ENCODE measurements at regions not wholly inside any gene's neighbourhood (a gene's known extent, or its start where the extent isn't known, plus 50 kb on each side); places are given as distances from the start of the nearest gene placed in this dataset.

GRCh38 chr12:87384226-87384625 is 645.0 kb downstream of the C12orf50 start:
- H3K9me3 ChIP-seq = no peaks in the 10 kb centered on the region
- no peak for DNase-seq
- intact Hi-C loops (cut with DNase I; ENCODE audit: low total_unique reads) = no loop called here
- no peak overlapping the region for H3K4me3 ChIP-seq
- H3K4me1 ChIP-seq = no peaks in the 10 kb centered on the region
- 56 to 77% (median 70%) methylated on average over 3 of the region's 3 CpGs for WGBS, 5 donors
- TF ChIP-seq POLR2A (IDR thresholded peaks at IDR 0.05) (no peak), POLR2AphosphoS5 (IDR thresholded peaks at IDR 0.05) (no peak)
- TF ChIP-seq, protein P1, sequence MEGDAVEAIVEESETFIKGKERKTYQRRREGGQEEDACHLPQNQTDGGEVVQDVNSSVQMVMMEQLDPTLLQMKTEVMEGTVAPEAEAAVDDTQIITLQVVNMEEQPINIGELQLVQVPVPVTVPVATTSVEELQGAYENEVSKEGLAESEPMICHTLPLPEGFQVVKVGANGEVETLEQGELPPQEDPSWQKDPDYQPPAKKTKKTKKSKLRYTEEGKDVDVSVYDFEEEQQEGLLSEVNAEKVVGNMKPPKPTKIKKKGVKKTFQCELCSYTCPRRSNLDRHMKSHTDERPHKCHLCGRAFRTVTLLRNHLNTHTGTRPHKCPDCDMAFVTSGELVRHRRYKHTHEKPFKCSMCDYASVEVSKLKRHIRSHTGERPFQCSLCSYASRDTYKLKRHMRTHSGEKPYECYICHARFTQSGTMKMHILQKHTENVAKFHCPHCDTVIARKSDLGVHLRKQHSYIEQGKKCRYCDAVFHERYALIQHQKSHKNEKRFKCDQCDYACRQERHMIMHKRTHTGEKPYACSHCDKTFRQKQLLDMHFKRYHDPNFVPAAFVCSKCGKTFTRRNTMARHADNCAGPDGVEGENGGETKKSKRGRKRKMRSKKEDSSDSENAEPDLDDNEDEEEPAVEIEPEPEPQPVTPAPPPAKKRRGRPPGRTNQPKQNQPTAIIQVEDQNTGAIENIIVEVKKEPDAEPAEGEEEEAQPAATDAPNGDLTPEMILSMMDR (IDR thresholded peaks at IDR 0.05 in 8 of 11, conservative IDR thresholded peaks at IDR 0.05 in 3 of 11) = no peak
- no peak overlapping the region for H3K27ac ChIP-seq
- no peaks in the 10 kb centered on the region for H3K27me3 ChIP-seq (replicated peaks in 1 of 7)
- no peaks in the 10 kb centered on the region for H3K36me3 ChIP-seq

DNA sequence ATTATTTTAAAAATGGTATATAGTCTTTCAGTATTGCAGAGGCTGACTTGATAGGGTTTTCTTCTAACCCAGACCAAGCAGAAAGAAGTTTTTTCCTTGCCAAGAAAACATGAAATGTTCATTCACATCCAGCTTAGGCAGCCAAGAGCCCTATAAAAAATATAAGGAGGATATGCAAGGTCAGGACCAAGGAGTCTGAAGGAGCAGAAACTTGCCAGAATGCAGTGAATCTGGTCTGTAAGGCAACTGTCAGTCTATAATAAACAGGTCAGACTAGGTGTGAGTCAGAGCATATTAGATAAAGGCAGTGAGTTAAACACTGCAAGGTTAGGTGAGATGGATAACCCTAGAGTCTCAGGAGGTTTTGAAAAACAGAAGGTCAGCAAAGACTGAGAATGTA is 645.5 kb downstream of the C12orf50 start:
- Histone ChIP-seq H3K27me3 (replicated peaks in 1 of 7) (no peaks in the 10 kb centered on the region), H3K36me3 (no peaks in the 10 kb centered on the region), H3K9me3 (no peaks in the 10 kb centered on the region), H3K4me1 (no peaks in the 10 kb centered on the region), H3K4me3 (no peak overlapping the region), H3K27ac (no peak overlapping the region)
- TF ChIP-seq POLR2A (IDR thresholded peaks at IDR 0.05) (no peak), POLR2AphosphoS5 (IDR thresholded peaks at IDR 0.05) (no peak)
- TF ChIP-seq, protein P1 (IDR thresholded peaks at IDR 0.05 in 8 of 11, conservative IDR thresholded peaks at IDR 0.05 in 3 of 11) = no peak
- no peak for DNase-seq
- intact Hi-C loops (cut with DNase I; ENCODE audit: low total_unique reads) = no loop called here

- Histone ChIP-seq H3K27ac (no peak overlapping the region), H3K9me3 (no peaks in the 10 kb centered on the region), H3K36me3 (no peaks in the 10 kb centered on the region), H3K4me1 (no peaks in the 10 kb centered on the region), H3K27me3 (replicated peaks in 1 of 7) (no peaks in the 10 kb centered on the region), H3K4me3 (no peak overlapping the region)
- intact Hi-C loops (cut with DNase I; ENCODE audit: low total_unique reads) = no loop called here
- TF ChIP-seq POLR2AphosphoS5 (IDR thresholded peaks at IDR 0.05) = no peak
- TF ChIP-seq POLR2A (IDR thresholded peaks at IDR 0.05) = no peak
- no peak for DNase-seq
- 63 to 83% (median 78%) methylated on average over 2 of the region's 2 CpGs for WGBS, 5 donors
These were observed 646.1 kb downstream of the C12orf50 start for GRCh38 chr12:87382959-87383566.

GRCh38 chr12:87382436-87382835 is 646.8 kb downstream of the C12orf50 start:
- WGBS, 5 donors = 79 to 90% (median 84%) methylated on average over 2 of the region's 2 CpGs
- DNase-seq = no peak
- H3K9me3 ChIP-seq = no peaks in the 10 kb centered on the region
- H3K36me3 ChIP-seq = no peaks in the 10 kb centered on the region
- H3K4me1 ChIP-seq = no peaks in the 10 kb centered on the region
- no peaks in the 10 kb centered on the region for H3K27me3 ChIP-seq (replicated peaks in 1 of 7)
- TF ChIP-seq POLR2A (IDR thresholded peaks at IDR 0.05) (no peak), POLR2AphosphoS5 (IDR thresholded peaks at IDR 0.05) (no peak)
- TF ChIP-seq, protein P1 (IDR thresholded peaks at IDR 0.05 in 8 of 11, conservative IDR thresholded peaks at IDR 0.05 in 3 of 11) = no peak
- no peak overlapping the region for H3K4me3 ChIP-seq
- intact Hi-C loops (cut with DNase I; ENCODE audit: low total_unique reads) = no loop called here
- H3K27ac ChIP-seq = no peak overlapping the region

- H3K4me1 ChIP-seq = no peaks in the 10 kb centered on the region
- intact Hi-C loops (cut with DNase I; ENCODE audit: low total_unique reads) = no loop called here
These were observed 647.5 kb downstream of the C12orf50 start for GRCh38 chr12:87381742-87382141.

More at GRCh38 chr12:87381742-87382141, 647.5 kb downstream of the C12orf50 start:
- TF ChIP-seq POLR2AphosphoS5 (IDR thresholded peaks at IDR 0.05) (no peak), POLR2A (IDR thresholded peaks at IDR 0.05) (no peak)
- TF ChIP-seq, protein P1 (IDR thresholded peaks at IDR 0.05 in 8 of 11, conservative IDR thresholded peaks at IDR 0.05 in 3 of 11) = no peak
- no peaks in the 10 kb centered on the region for H3K9me3 ChIP-seq
- no peak for DNase-seq
- 88 to 92% (median 91%) methylated on average over 1 of the region's 1 CpG for WGBS, 5 donors
- H3K36me3 ChIP-seq = no peaks in the 10 kb centered on the region
- no peak overlapping the region for H3K4me3 ChIP-seq
- no peak overlapping the region for H3K27ac ChIP-seq
- H3K27me3 ChIP-seq (replicated peaks in 1 of 7) = no peaks in the 10 kb centered on the region
